ENCODE measurements at regions not wholly inside any gene's neighbourhood (a gene's known extent, or its start where the extent isn't known, plus 50 kb on each side); places are given as distances from the start of the nearest gene placed in this dataset.
A peak's percentile ranks its signal among the peaks of the same experiment; 100 is the strongest.

DNA sequence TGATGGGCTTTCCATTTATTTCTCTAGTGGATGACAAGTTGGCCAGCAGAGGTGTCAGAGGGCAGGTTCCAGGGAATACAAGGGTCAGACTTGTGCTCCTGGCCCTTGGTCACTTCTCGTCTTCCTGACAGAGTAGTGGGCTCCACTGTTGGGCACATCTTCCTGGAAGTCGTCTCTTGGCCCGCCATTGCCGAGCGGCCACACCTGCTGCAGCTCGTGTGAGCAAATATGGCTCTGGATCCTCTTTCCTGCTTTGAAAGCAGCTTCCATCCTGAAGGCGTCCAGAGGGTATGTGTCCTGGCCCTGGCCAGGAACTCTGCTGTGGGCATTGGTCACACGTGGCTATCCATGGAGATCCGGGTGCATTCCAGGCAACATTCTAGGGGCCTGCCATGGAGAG lies 100.2 kb downstream of the SNRPN start:
- TF ChIP-seq POLR2A (IDR thresholded peaks at IDR 0.05): no peak
- no peak for TF ChIP-seq EP300 (IDR thresholded peaks at IDR 0.05)
- TF ChIP-seq, protein P1, sequence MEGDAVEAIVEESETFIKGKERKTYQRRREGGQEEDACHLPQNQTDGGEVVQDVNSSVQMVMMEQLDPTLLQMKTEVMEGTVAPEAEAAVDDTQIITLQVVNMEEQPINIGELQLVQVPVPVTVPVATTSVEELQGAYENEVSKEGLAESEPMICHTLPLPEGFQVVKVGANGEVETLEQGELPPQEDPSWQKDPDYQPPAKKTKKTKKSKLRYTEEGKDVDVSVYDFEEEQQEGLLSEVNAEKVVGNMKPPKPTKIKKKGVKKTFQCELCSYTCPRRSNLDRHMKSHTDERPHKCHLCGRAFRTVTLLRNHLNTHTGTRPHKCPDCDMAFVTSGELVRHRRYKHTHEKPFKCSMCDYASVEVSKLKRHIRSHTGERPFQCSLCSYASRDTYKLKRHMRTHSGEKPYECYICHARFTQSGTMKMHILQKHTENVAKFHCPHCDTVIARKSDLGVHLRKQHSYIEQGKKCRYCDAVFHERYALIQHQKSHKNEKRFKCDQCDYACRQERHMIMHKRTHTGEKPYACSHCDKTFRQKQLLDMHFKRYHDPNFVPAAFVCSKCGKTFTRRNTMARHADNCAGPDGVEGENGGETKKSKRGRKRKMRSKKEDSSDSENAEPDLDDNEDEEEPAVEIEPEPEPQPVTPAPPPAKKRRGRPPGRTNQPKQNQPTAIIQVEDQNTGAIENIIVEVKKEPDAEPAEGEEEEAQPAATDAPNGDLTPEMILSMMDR (IDR thresholded peaks at IDR 0.05): no peak
- no peak overlapping the region for H3K27ac ChIP-seq
- no peak overlapping the region for H3K4me3 ChIP-seq
- 89 to 94% (median 93%) methylated on average over 9 of the region's 9 CpGs for WGBS, 3 donors
- DNase-seq: no peak
- H3K36me3 ChIP-seq: no peaks in the 10 kb centered on the region
- H3K27me3 ChIP-seq: no peaks in the 10 kb centered on the region
- H3K9me3 ChIP-seq: peaks cover 54 to 100% of the 10 kb centered on the region in 2 donors
- intact Hi-C loops (cut with DNase I): no loop called here
- no peaks in the 10 kb centered on the region for H3K4me1 ChIP-seq (ENCODE audit: insufficient read depth)

- WGBS, 3 donors: 89 to 93% (median 90%) methylated on average over 9 of the region's 9 CpGs
- no peaks in the 10 kb centered on the region for H3K4me1 ChIP-seq (ENCODE audit: insufficient read depth)
- H3K27ac ChIP-seq: no peak overlapping the region
- no peaks in the 10 kb centered on the region for H3K36me3 ChIP-seq
- H3K27me3 ChIP-seq: no peaks in the 10 kb centered on the region
- no peak overlapping the region for H3K4me3 ChIP-seq
- H3K9me3 ChIP-seq: peaks cover 59 to 100% of the 10 kb centered on the region in 2 donors
- TF ChIP-seq EP300 (IDR thresholded peaks at IDR 0.05) (no peak), POLR2A (IDR thresholded peaks at IDR 0.05) (no peak)
- TF ChIP-seq, protein P1 (IDR thresholded peaks at IDR 0.05): no peak
- DNase-seq: no peak
- intact Hi-C loops (cut with DNase I): no loop called here
Measured at GRCh38 chr15:25055356-25056068, 100.7 kb downstream of the SNRPN start.

- 86 to 93% (median 87%) methylated on average over 20 of the region's 20 CpGs for WGBS, 3 donors
- Histone ChIP-seq H3K36me3 (peaks cover 5% of the 10 kb centered on the region), H3K27me3 (no peaks in the 10 kb centered on the region), H3K4me1 (ENCODE audit: insufficient read depth) (no peaks in the 10 kb centered on the region), H3K27ac (no peak overlapping the region), H3K4me3 (no peak overlapping the region), H3K9me3 (peaks cover 56 to 100% of the 10 kb centered on the region in 2 donors)
- DNase-seq: peak in 1 of 5 donors; percentile 25
- intact Hi-C loops (cut with DNase I): no loop called here
- TF ChIP-seq, protein P1 (IDR thresholded peaks at IDR 0.05): no peak
- no peak for TF ChIP-seq POLR2A (IDR thresholded peaks at IDR 0.05)
- TF ChIP-seq EP300 (IDR thresholded peaks at IDR 0.05): no peak
Measured at GRCh38 chr15:25056484-25057425, 102.0 kb downstream of the SNRPN start.

DNA sequence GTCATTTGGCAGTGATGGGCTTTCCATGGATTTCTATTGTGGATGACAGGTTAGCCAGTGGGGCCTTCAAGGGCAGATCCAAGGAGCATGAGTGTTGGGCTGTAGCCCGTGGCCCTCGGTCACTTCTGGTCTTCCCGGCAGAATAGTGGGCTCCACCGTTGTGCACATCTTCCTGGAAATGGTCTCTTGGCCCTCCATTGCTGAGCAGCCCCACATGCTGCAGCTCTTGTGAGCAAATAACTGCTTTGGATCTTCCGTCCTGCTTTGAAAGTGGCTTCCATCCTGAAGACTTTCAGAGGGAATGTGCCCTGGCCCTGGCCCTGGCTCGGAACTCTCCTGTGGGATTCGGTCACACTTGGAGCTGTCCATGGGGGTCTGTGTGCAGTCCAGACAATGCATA lies 102.8 kb downstream of the SNRPN start:
- Histone ChIP-seq H3K4me3 (no peak overlapping the region), H3K27me3 (no peaks in the 10 kb centered on the region), H3K36me3 (peaks cover 7% of the 10 kb centered on the region), H3K27ac (no peak overlapping the region), H3K9me3 (peaks cover 59 to 100% of the 10 kb centered on the region in 2 donors), H3K4me1 (ENCODE audit: insufficient read depth) (no peaks in the 10 kb centered on the region)
- intact Hi-C loops (cut with DNase I): no loop called here
- DNase-seq: no peak
- WGBS, 3 donors: 91 to 99% (median 96%) methylated on average over 7 of the region's 7 CpGs
- no peak for TF ChIP-seq EP300 (IDR thresholded peaks at IDR 0.05)
- TF ChIP-seq, protein P1 (IDR thresholded peaks at IDR 0.05): no peak
- no peak for TF ChIP-seq POLR2A (IDR thresholded peaks at IDR 0.05)

Data from ovary (tissue), 7 donors.